Kidney (tissue), 13 donors: ENCODE measurements at regions not wholly inside any gene's neighbourhood (a gene's known extent, or its start where the extent isn't known, plus 50 kb on each side); places are given as distances from the start of the nearest gene placed in this dataset.
A peak's percentile ranks its signal among the peaks of the same experiment; 100 is the strongest.

ENCODE experiments used
- DNase-seq, 5 donors: peaks; one replicate each; pipeline ENCODE4 v3.0.0-alpha.2; 2013 to 2020
- FAIRE-seq: peaks from 2 replicates; lab custom pipeline; 2012; peaks lifted over from hg19 to GRCh38; lab: Jason Lieb, UNC
- H3K27ac ChIP-seq, 2 donors: one replicate each; pipeline ENCODE4 v1.7.0; 2013; ENCODE audit warnings: low read depth in 2 of 2, low read length in 2 of 2, inconsistent platforms in 1 of 2
- H3K27me3 ChIP-seq: one replicate; pipeline ENCODE4 v1.7.1; 2013; ENCODE audit warnings: low read length, inconsistent platforms; ENCODE audit not compliant: control insufficient read depth, insufficient read depth
- H3K36me3 ChIP-seq, 3 donors: one replicate each; pipeline versions ENCODE4 v1.7.0 to v1.7.1; 2013; ENCODE audit warnings: low read length in 3 of 3, control low read depth in 1 of 3, inconsistent platforms in 1 of 3; ENCODE audit not compliant: insufficient read depth in 3 of 3, control insufficient read depth in 2 of 3
- H3K4me1 ChIP-seq, 3 donors: one replicate each; pipeline versions ENCODE4 v1.7.0 to v1.7.1; 2013; ENCODE audit warnings: low read length in 3 of 3, inconsistent platforms in 1 of 3, low read depth in 1 of 3; ENCODE audit not compliant: control insufficient read depth in 2 of 3, insufficient read depth in 2 of 3
- H3K4me3 ChIP-seq, 3 donors: one replicate each; pipeline versions ENCODE4 v1.7.0 to v1.8.1; 2013; ENCODE audit warnings: low read length in 3 of 3, control low read depth in 1 of 3, inconsistent platforms in 1 of 3
- H3K9ac ChIP-seq, 3 donors: one replicate each; pipeline versions ENCODE4 v1.7.0 to v1.7.1; 2013; ENCODE audit warnings: low read length in 3 of 3, control low read depth in 1 of 3, inconsistent platforms in 1 of 3
- H3K9me3 ChIP-seq, 3 donors: one replicate each; pipeline versions ENCODE4 v1.7.0 to v1.7.1; 2013; ENCODE audit warnings: low read length in 3 of 3, control low read depth in 1 of 3, inconsistent platforms in 1 of 3; ENCODE audit not compliant: control insufficient read depth in 2 of 3, insufficient read depth in 1 of 3
- CTCF ChIP-seq: IDR thresholded peaks from 3 replicates; pipeline ENCODE4 v1.5.1; 2012; ENCODE audit warnings: mild to moderate bottlenecking, moderate library complexity, borderline replicate concordance; ENCODE audit not compliant: insufficient read depth; ENCODE audit errors: extremely low read depth
- intact Hi-C: fragments of 100-400 bp; cut with DNase I; formaldehyde crosslinking; loops from one replicate; pipeline ENCODE4 v1.11.1; 2022
- donor health status: control.
- donor health status: control.
- donor health status: control.
- donor health status: control.
- donor health status: control.
- donor health status: DM: yes; HTN: yes; CAD: no.
- donor health status: Normal renal cell carcinoma (clear cell type).

GRCh38 chr15:37298271-37298670, 197.9 kb upstream of the MEIS2 start:
- intact Hi-C loops = no loop called here
- Histone ChIP-seq H3K4me3 (no peak overlapping the region), H3K27ac (no peak overlapping the region), H3K9me3 (no peaks in the 10 kb centered on the region), H3K27me3 (no peaks in the 10 kb centered on the region), H3K36me3 (no peaks in the 10 kb centered on the region), H3K4me1 (no peaks in the 10 kb centered on the region), H3K9ac (no peak overlapping the region)
- TF ChIP-seq CTCF = no peak
- DNase-seq (no peak), FAIRE-seq (no peak)

GRCh38 chr15:37339437-37339836, 239.1 kb upstream of the MEIS2 start:
- FAIRE-seq = no peak
- Histone ChIP-seq H3K9me3 (no peaks in the 10 kb centered on the region), H3K4me1 (no peaks in the 10 kb centered on the region), H3K36me3 (no peaks in the 10 kb centered on the region), H3K27me3 (no peaks in the 10 kb centered on the region), H3K27ac (no peak overlapping the region), H3K4me3 (no peak overlapping the region), H3K9ac (no peak overlapping the region)
- intact Hi-C loops = no loop called here
- no peak for TF ChIP-seq CTCF
- DNase-seq = no peak

- intact Hi-C loops = no loop called here
- Histone ChIP-seq H3K9ac (no peak overlapping the region), H3K9me3 (no peaks in the 10 kb centered on the region), H3K4me3 (no peak overlapping the region), H3K27me3 (no peaks in the 10 kb centered on the region), H3K27ac (no peak overlapping the region), H3K36me3 (no peaks in the 10 kb centered on the region), H3K4me1 (no peaks in the 10 kb centered on the region)
- no peak for DNase-seq
- no peak for FAIRE-seq
- no peak for TF ChIP-seq CTCF
Observed at GRCh38 chr15:37339856-37340255, 239.5 kb upstream of the MEIS2 start.

- FAIRE-seq = no peak
- Histone ChIP-seq H3K27me3 (no peaks in the 10 kb centered on the region), H3K9ac (no peak overlapping the region), H3K36me3 (no peaks in the 10 kb centered on the region), H3K9me3 (no peaks in the 10 kb centered on the region), H3K4me3 (no peak overlapping the region), H3K4me1 (no peaks in the 10 kb centered on the region), H3K27ac (no peak overlapping the region)
- intact Hi-C loops = no loop called here
- no peak for TF ChIP-seq CTCF
- DNase-seq = peak in 2 of 5 donors; percentile 6 to 13
Observed at GRCh38 chr15:37340438-37340837, 240.1 kb upstream of the MEIS2 start.
